Neural cell (in vitro differentiated cells): ENCODE measurements at regions not wholly inside any gene's neighbourhood (a gene's known extent, or its start where the extent isn't known, plus 50 kb on each side); places are given as distances from the start of the nearest gene placed in this dataset.

ENCODE experiments used
- H2AFZ ChIP-seq: fragments of 200-600, 300-800 bp; sonication (generic), shearing (Covaris generic); 2 replicates; pipeline ENCODE4 v1.6.0; 2014; ENCODE audit warnings: low read depth, mild to moderate bottlenecking, antibody characterized with exemption, low read length, moderate library complexity
- H3F3A ChIP-seq: fragments of 200-600 bp; shearing (Covaris generic); 2 replicates; pipeline ENCODE4 v1.6.1; 2016; ENCODE audit warnings: mild to moderate bottlenecking, moderate library complexity, mixed read lengths, antibody characterized with exemption, low read length; ENCODE audit not compliant: insufficient read depth, poor library complexity, severe bottlenecking
- H3K27ac ChIP-seq: fragments of 200-600, 300-800 bp; sonication (generic), shearing (Covaris generic); 2 replicates; pipeline ENCODE4 v1.5.1; 2014; ENCODE audit warnings: mild to moderate bottlenecking, low read length, moderate library complexity
- H3K27me3 ChIP-seq: fragments of 300-800, 200-600 bp; sonication (generic), shearing (Covaris generic); 2 replicates; pipeline ENCODE4 v1.6.0; 2014; ENCODE audit warnings: mild to moderate bottlenecking, low read depth, low read length, moderate library complexity; ENCODE audit not compliant: insufficient read depth
- H3K36me3 ChIP-seq: fragments of 300-800, 200-600 bp; sonication (generic), shearing (Covaris generic); 2 replicates; pipeline ENCODE4 v1.5.1; 2014; ENCODE audit warnings: mild to moderate bottlenecking, antibody characterized with exemption, low read length, moderate library complexity; ENCODE audit not compliant: insufficient read depth
- H3K4me2 ChIP-seq: fragments of 300-800, 200-600 bp; sonication (generic), shearing (Covaris generic); 2 replicates; pipeline ENCODE4 v1.6.0; 2014; ENCODE audit warnings: mild to moderate bottlenecking, low read length
- H3K4me3 ChIP-seq: fragments of 300-800, 200-600 bp; sonication (generic), shearing (Covaris generic); 2 replicates; pipeline ENCODE4 v1.5.1; 2014; ENCODE audit warnings: mild to moderate bottlenecking, low read length, moderate library complexity
- H3K79me2 ChIP-seq: fragments of 200-600 bp; shearing (Covaris generic); replicated peaks from 2 replicates; pipeline ENCODE4 v1.6.0; 2014; ENCODE audit warnings: mild to moderate bottlenecking, low read length, moderate library complexity; ENCODE audit not compliant: insufficient read depth
- H3K9ac ChIP-seq: fragments of 300-800, 200-600 bp; sonication (generic), shearing (Covaris generic); 2 replicates; pipeline ENCODE4 v1.6.1; 2016; ENCODE audit warnings: mild to moderate bottlenecking, low read length, mixed read lengths
- H3K9me2 ChIP-seq: fragments of 200-600 bp; shearing (Covaris generic); 2 replicates; pipeline ENCODE4 v1.6.1; 2016; ENCODE audit warnings: mild to moderate bottlenecking, low read length, mixed read lengths; ENCODE audit not compliant: insufficient read depth
- H3K9me3 ChIP-seq: fragments of 200-600, 300-800 bp; sonication (generic), shearing (Covaris generic); 2 replicates; pipeline ENCODE4 v1.6.1; 2016; ENCODE audit warnings: mild to moderate bottlenecking, mixed run types, low read length, moderate library complexity, mixed read lengths
- H4K20me1 ChIP-seq: fragments of 200-600 bp; shearing (Covaris generic); 2 replicates; pipeline ENCODE4 v1.6.1; 2016; ENCODE audit warnings: mild to moderate bottlenecking, mixed run types; ENCODE audit not compliant: insufficient read depth
- CTCF ChIP-seq: fragments of 450-650 bp; IDR thresholded peaks from 2 replicates; pipeline ENCODE4 v1.5.1; 2014; ENCODE audit warnings: antibody characterized with exemption, mild to moderate bottlenecking, moderate library complexity; ENCODE audit not compliant: poor library complexity, severe bottlenecking
- EP300 ChIP-seq: fragments of 450-650 bp; conservative IDR thresholded peaks from 2 replicates; pipeline ENCODE4 v1.6.1; 2014; ENCODE audit warnings: antibody characterized with exemption, mild to moderate bottlenecking, moderate library complexity; ENCODE audit not compliant: poor library complexity, severe bottlenecking
- EZH2 ChIP-seq: fragments of 200-600, 300-800 bp; shearing (Covaris generic), sonication (generic); IDR thresholded peaks from 2 replicates; pipeline ENCODE4 v1.6.1; 2014; ENCODE audit warnings: antibody characterized with exemption, low read length, borderline replicate concordance, mild to moderate bottlenecking; ENCODE audit not compliant: insufficient read depth, poor library complexity, severe bottlenecking
- MXI1 ChIP-seq: fragments of 450-650 bp; conservative IDR thresholded peaks from 2 replicates; pipeline ENCODE4 v1.6.1; 2014; ENCODE audit warnings: antibody characterized with exemption, mild to moderate bottlenecking; ENCODE audit not compliant: poor library complexity, severe bottlenecking
- POLR2AphosphoS5 ChIP-seq: IDR thresholded peaks from 2 replicates; pipeline ENCODE4 v1.6.1; 2012
- RAD21 ChIP-seq: fragments of 450-650 bp; conservative IDR thresholded peaks from 2 replicates; pipeline ENCODE4 v1.6.1; 2014; ENCODE audit warnings: antibody characterized with exemption, mild to moderate bottlenecking, moderate library complexity
- REST ChIP-seq: IDR thresholded peaks from 2 replicates; pipeline ENCODE4 v1.6.1; 2012; ENCODE audit warnings: borderline replicate concordance
- SMC3 ChIP-seq: fragments of 450-650 bp; conservative IDR thresholded peaks from 2 replicates; pipeline ENCODE4 v1.6.1; 2014; ENCODE audit warnings: antibody characterized with exemption, mild to moderate bottlenecking, moderate library complexity; ENCODE audit not compliant: poor library complexity
- TAF1 ChIP-seq: IDR thresholded peaks from 2 replicates; pipeline ENCODE4 v1.6.1; 2012; ENCODE audit warnings: low read depth

GRCh38 chr7:114842551-114843065 lies 79.3 kb upstream of the MDFIC start:
- Histone ChIP-seq H3K36me3 (no peaks in the 10 kb centered on the region), H3K27me3 (no peaks in the 10 kb centered on the region), H3K9ac (no peak overlapping the region), H3K79me2 (no peaks in the 10 kb centered on the region), H3K9me3 (no peaks in the 10 kb centered on the region), H3K4me3 (no peak overlapping the region), H2AFZ (no peak overlapping the region), H4K20me1 (no peaks in the 10 kb centered on the region), H3K9me2 (no peaks in the 10 kb centered on the region), H3F3A (no peaks in the 10 kb centered on the region), H3K27ac (no peak overlapping the region), H3K4me2 (no peak overlapping the region)
- TF ChIP-seq MXI1 (no peak), SMC3 (no peak), POLR2AphosphoS5 (no peak), RAD21 (no peak), EZH2 (no peak), EP300 (no peak), REST (no peak), CTCF (no peak), TAF1 (no peak)

- TF ChIP-seq RAD21 (no peak), EP300 (no peak), EZH2 (no peak), REST (no peak), SMC3 (no peak), CTCF (no peak), POLR2AphosphoS5 (no peak), TAF1 (no peak), MXI1 (no peak)
- Histone ChIP-seq H3K4me2 (no peak overlapping the region), H2AFZ (no peak overlapping the region), H3K27ac (no peak overlapping the region), H3K4me3 (no peak overlapping the region), H3K27me3 (no peaks in the 10 kb centered on the region), H3F3A (no peaks in the 10 kb centered on the region), H3K79me2 (no peaks in the 10 kb centered on the region), H3K9me2 (no peaks in the 10 kb centered on the region), H3K9ac (no peak overlapping the region), H4K20me1 (no peaks in the 10 kb centered on the region), H3K36me3 (no peaks in the 10 kb centered on the region), H3K9me3 (no peaks in the 10 kb centered on the region)
These were observed 78.8 kb upstream of the MDFIC start for GRCh38 chr7:114843102-114843501.
